Uterus (tissue), 2 donors: ENCODE measurements at regions not wholly inside any gene's neighbourhood (a gene's known extent, or its start where the extent isn't known, plus 50 kb on each side); places are given as distances from the start of the nearest gene placed in this dataset.

ENCODE experiments used
- CTCF ChIP-seq, 4 experiments: fragments of 200-600 bp in 2 of 4; fragments of 450-650 bp in 2 of 4; sonication (generic) in 2 of 4; IDR thresholded peaks; one replicate each; pipeline ENCODE4 v1.5.1; 2016 to 2019; ENCODE audit warnings: antibody characterized with exemption in 4 of 4, mild to moderate bottlenecking in 2 of 4, moderate library complexity in 1 of 4
- POLR2A ChIP-seq, 2 donors: fragments of 450-650 bp; IDR thresholded peaks; one replicate each; pipeline ENCODE4 v1.6.1; 2016; ENCODE audit warnings: antibody characterized with exemption in 2 of 2, mild to moderate bottlenecking in 1 of 2, moderate library complexity in 1 of 2

- TF ChIP-seq POLR2A (IDR thresholded peaks at IDR 0.05) (no peak), CTCF (IDR thresholded peaks at IDR 0.05) (no peak)
These were observed 54.4 kb upstream of the ESX1 start for GRCh38 chrX:104309169-104309568.
